ENCODE measurements at regions not wholly inside any gene's neighbourhood (a gene's known extent, or its start where the extent isn't known, plus 50 kb on each side); places are given as distances from the start of the nearest gene placed in this dataset.
A peak's percentile ranks its signal among the peaks of the same experiment; 100 is the strongest.

- no TSS peak for BruUV-seq (replicated peaks)
- intact Hi-C loops (cut with micrococcal nuclease; ENCODE audit: unreplicated experiment), result no loop called here
- no peak overlapping the region for H3K27ac ChIP-seq (ENCODE audit: low read depth, low read length, poor library complexity, severe bottlenecking)
- no peaks in the 10 kb centered on the region for H3K4me1 ChIP-seq (ENCODE audit: insufficient read depth, low read length, poor library complexity, severe bottlenecking)
- no peaks in the 10 kb centered on the region for H3K36me3 ChIP-seq (ENCODE audit: insufficient read depth, low read length, poor library complexity, severe bottlenecking)
- H3K9me3 ChIP-seq (ENCODE audit: low read depth, low read length, poor library complexity, severe bottlenecking), result no peaks in the 10 kb centered on the region
- POLR2A ChIA-PET (ENCODE audit: low non-redundant PET), result no interaction called here
- no peak overlapping the region for H3K4me3 ChIP-seq (ENCODE audit: low read depth, low read length, poor library complexity, severe bottlenecking)
- H3K27me3 ChIP-seq (replicated peaks; ENCODE audit: insufficient read depth, low read depth, low read length, poor library complexity), result no peaks in the 10 kb centered on the region
- CTCF ChIA-PET, result no interaction called here
- no peak for TF ChIP-seq EZH2 (IDR thresholded peaks at IDR 0.05; ENCODE audit: borderline replicate concordance, low read depth, low read length, poor library complexity, severe bottlenecking)
- TF ChIP-seq CTCF (conservative IDR thresholded peaks at IDR 0.05; ENCODE audit: low read depth, low read length), result no peak
- DNase-seq (ENCODE audit: low spot score), result no peak
Observed at GRCh38 chrX:137195991-137196390, 162.2 kb upstream of the GPR101 start.

- no peaks in the 10 kb centered on the region for H3K9me3 ChIP-seq (ENCODE audit: low read depth, low read length, poor library complexity, severe bottlenecking)
- no peak for DNase-seq (ENCODE audit: low spot score)
- no peaks in the 10 kb centered on the region for H3K4me1 ChIP-seq (ENCODE audit: insufficient read depth, low read length, poor library complexity, severe bottlenecking)
- intact Hi-C loops (cut with micrococcal nuclease; ENCODE audit: unreplicated experiment), result no loop called here
- BruUV-seq (replicated peaks), result no TSS peak
- POLR2A ChIA-PET (ENCODE audit: low non-redundant PET), result no interaction called here
- H3K27me3 ChIP-seq (replicated peaks; ENCODE audit: insufficient read depth, low read depth, low read length, poor library complexity), result no peaks in the 10 kb centered on the region
- no peaks in the 10 kb centered on the region for H3K36me3 ChIP-seq (ENCODE audit: insufficient read depth, low read length, poor library complexity, severe bottlenecking)
- H3K4me3 ChIP-seq (ENCODE audit: low read depth, low read length, poor library complexity, severe bottlenecking), result no peak overlapping the region
- no peak overlapping the region for H3K27ac ChIP-seq (ENCODE audit: low read depth, low read length, poor library complexity, severe bottlenecking)
- no peak for TF ChIP-seq CTCF (conservative IDR thresholded peaks at IDR 0.05; ENCODE audit: low read depth, low read length)
- no peak for TF ChIP-seq EZH2 (IDR thresholded peaks at IDR 0.05; ENCODE audit: borderline replicate concordance, low read depth, low read length, poor library complexity, severe bottlenecking)
- CTCF ChIA-PET, result interaction anchor here (0.5 kb wide), 2 partner anchors 30 to 1159 kb away, joined by 3 to 9 read pairs; no protein-coding TSS in a partner anchor
Observed at GRCh38 chrX:137195296-137195695, 161.5 kb upstream of the GPR101 start.

GRCh38 chrX:137194164-137194563 is 160.4 kb upstream of the GPR101 start:
- no TSS peak for BruUV-seq (replicated peaks)
- TF ChIP-seq CTCF (conservative IDR thresholded peaks at IDR 0.05; ENCODE audit: low read depth, low read length) (peak; percentile 71), EZH2 (IDR thresholded peaks at IDR 0.05; ENCODE audit: borderline replicate concordance, low read depth, low read length, poor library complexity, severe bottlenecking) (no peak)
- no peaks in the 10 kb centered on the region for H3K4me1 ChIP-seq (ENCODE audit: insufficient read depth, low read length, poor library complexity, severe bottlenecking)
- no peaks in the 10 kb centered on the region for H3K36me3 ChIP-seq (ENCODE audit: insufficient read depth, low read length, poor library complexity, severe bottlenecking)
- peak; percentile 64 for DNase-seq (ENCODE audit: low spot score)
- no peak overlapping the region for H3K4me3 ChIP-seq (ENCODE audit: low read depth, low read length, poor library complexity, severe bottlenecking)
- H3K9me3 ChIP-seq (ENCODE audit: low read depth, low read length, poor library complexity, severe bottlenecking), result no peaks in the 10 kb centered on the region
- ChIA-PET POLR2A (ENCODE audit: low non-redundant PET) (no interaction called here), CTCF (interaction anchor here (0.6 kb wide), 1 partner anchor 122 kb away, joined by 4 read pairs; no protein-coding TSS in a partner anchor)
- H3K27me3 ChIP-seq (replicated peaks; ENCODE audit: insufficient read depth, low read depth, low read length, poor library complexity), result no peaks in the 10 kb centered on the region
- intact Hi-C loops (cut with micrococcal nuclease; ENCODE audit: unreplicated experiment), result loop anchor here (1.0 kb wide), 1 partner anchor 240 kb away; no protein-coding TSS in a partner anchor
- H3K27ac ChIP-seq (ENCODE audit: low read depth, low read length, poor library complexity, severe bottlenecking), result no peak overlapping the region

Data from A673 (cell line).